ENCODE measurements at regions not wholly inside any gene's neighbourhood (a gene's known extent, or its start where the extent isn't known, plus 50 kb on each side); places are given as distances from the start of the nearest gene placed in this dataset.
A peak's percentile ranks its signal among the peaks of the same experiment; 100 is the strongest.

- TF ChIP-seq RCOR2 (CRISPR knock-in tag; IDR thresholded peaks at IDR 0.05): peak; percentile 66
- peak; percentile 80 for TF ChIP-seq FOXP4 (CRISPR knock-in tag; IDR thresholded peaks at IDR 0.05)
- TF ChIP-seq HMG20B (CRISPR knock-in tag; conservative IDR thresholded peaks at IDR 0.05): peak; percentile 68; the same call in 1 of the 2 replicates
- no peak for TF ChIP-seq ZNF839 (CRISPR knock-in tag; IDR thresholded peaks at IDR 0.05; ENCODE audit: borderline replicate concordance)
- no peak for TF ChIP-seq ZNF275 (CRISPR knock-in tag; IDR thresholded peaks at IDR 0.05; ENCODE audit: borderline replicate concordance)
- no peak for TF ChIP-seq ZNF282 (IDR thresholded peaks at IDR 0.05; ENCODE audit: partially characterized antibody)
- no peak for TF ChIP-seq KDM5B (CRISPR knock-in tag; IDR thresholded peaks at IDR 0.05; ENCODE audit: borderline replicate concordance)
- no peak for TF ChIP-seq FOXA1 (IDR thresholded peaks at IDR 0.05)
- TF ChIP-seq FOXA1 (CRISPR knock-in tag; IDR thresholded peaks at IDR 0.05): no peak
- TF ChIP-seq ZNF276 (CRISPR knock-in tag; IDR thresholded peaks at IDR 0.05; ENCODE audit: low read depth): no peak
- peak; percentile 94 for TF ChIP-seq SIX4 (CRISPR knock-in tag; IDR thresholded peaks at IDR 0.05)
- no peak for TF ChIP-seq ZNF264 (CRISPR knock-in tag; IDR thresholded peaks at IDR 0.05)
- no peak for TF ChIP-seq TGIF2 (CRISPR knock-in tag; IDR thresholded peaks at IDR 0.05)
- TF ChIP-seq ZNF441 (CRISPR knock-in tag; IDR thresholded peaks at IDR 0.05; ENCODE audit: borderline replicate concordance): 0 out of 2 replicates have a peak, but pooled peaks have one; percentile 23
- TF ChIP-seq NCOA2 (CRISPR knock-in tag; IDR thresholded peaks at IDR 0.05): peak; percentile 81
- no peak for TF ChIP-seq MATR3 (CRISPR knock-in tag; IDR thresholded peaks at IDR 0.05)
- no peak for TF ChIP-seq JARID2 (CRISPR knock-in tag; IDR thresholded peaks at IDR 0.05; ENCODE audit: insufficient replicate concordance)
- TF ChIP-seq CBFB (CRISPR knock-in tag; IDR thresholded peaks at IDR 0.05): 0 out of 2 replicates have a peak, but pooled peaks have one; percentile 66
- peak; percentile 62 for TF ChIP-seq KDM6A (CRISPR knock-in tag; IDR thresholded peaks at IDR 0.05; ENCODE audit: low read depth)
- TF ChIP-seq MAFG (CRISPR knock-in tag; IDR thresholded peaks at IDR 0.05): no peak
- TF ChIP-seq RARG (CRISPR knock-in tag; IDR thresholded peaks at IDR 0.05; ENCODE audit: low read depth): no peak
- TF ChIP-seq GABPB1 (CRISPR knock-in tag; IDR thresholded peaks at IDR 0.05): peak; percentile 39; the same call in 1 of the 2 replicates
- peak; percentile 23; the same call in 1 of the 2 replicates for TF ChIP-seq HOXA3 (CRISPR knock-in tag; IDR thresholded peaks at IDR 0.05)
- no peak for TF ChIP-seq ZFAT (CRISPR knock-in tag; conservative IDR thresholded peaks at IDR 0.05)
- TF ChIP-seq MAZ (IDR thresholded peaks at IDR 0.05; ENCODE audit: borderline replicate concordance, low read depth, low read length): no peak
- peak; percentile 35; the same call in 1 of the 2 replicates for TF ChIP-seq MAZ (CRISPR knock-in tag; IDR thresholded peaks at IDR 0.05; ENCODE audit: low read depth)
- peak in 1 of 2 experiments; percentile 78; a peak in 2 of 4 replicates for TF ChIP-seq EP300 (IDR thresholded peaks at IDR 0.05; ENCODE audit: low read depth in 2 of 2, low read length in 2 of 2)
- peak; percentile 69; the same call in 1 of the 2 replicates for TF ChIP-seq EP300 (CRISPR knock-in tag; IDR thresholded peaks at IDR 0.05; ENCODE audit: borderline replicate concordance)
- no peak for TF ChIP-seq ZNF510 (CRISPR knock-in tag; IDR thresholded peaks at IDR 0.05; ENCODE audit: low read depth)
These were observed 326.7 kb upstream of the TBL1XR1 start (continued) for GRCh38 chr3:177523872-177524438.
